ENCODE measurements at regions not wholly inside any gene's neighbourhood (a gene's known extent, or its start where the extent isn't known, plus 50 kb on each side); places are given as distances from the start of the nearest gene placed in this dataset.
"Not testable (repeated sequence)": the region's sequence is repeated elsewhere in the genome, so short reads cannot be mapped to it uniquely, and the experiment has no call there.

DNA sequence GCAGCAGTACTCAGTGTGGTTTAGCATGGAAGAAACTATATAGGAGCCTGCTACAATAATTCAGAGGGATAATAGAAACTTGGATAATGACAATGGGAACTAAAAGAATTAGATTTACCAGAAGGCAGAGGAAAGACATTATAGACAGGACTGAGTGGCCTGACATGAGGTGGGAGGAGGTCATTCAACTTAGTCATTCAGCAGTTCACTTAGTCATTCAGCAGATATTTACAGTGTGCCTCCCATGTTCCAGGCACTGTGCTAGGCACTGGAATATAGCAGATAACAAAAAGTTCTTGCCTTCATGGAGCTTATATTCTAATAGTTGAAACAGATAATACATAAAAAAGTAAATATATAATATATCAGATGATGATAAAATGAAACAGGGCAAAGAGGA is 110.9 kb upstream of the IKBKE start:
- FAIRE-seq; DNase-seq (ENCODE audit: low read depth); H3K36me3 ChIP-seq (ENCODE audit: control insufficient read depth, insufficient read depth, low read length); H3K27me3 ChIP-seq (ENCODE audit: control insufficient read depth, insufficient read depth, low read length); H3K4me3 ChIP-seq (ENCODE audit: low read depth, low read length): not testable (repeated sequence)

DNA sequence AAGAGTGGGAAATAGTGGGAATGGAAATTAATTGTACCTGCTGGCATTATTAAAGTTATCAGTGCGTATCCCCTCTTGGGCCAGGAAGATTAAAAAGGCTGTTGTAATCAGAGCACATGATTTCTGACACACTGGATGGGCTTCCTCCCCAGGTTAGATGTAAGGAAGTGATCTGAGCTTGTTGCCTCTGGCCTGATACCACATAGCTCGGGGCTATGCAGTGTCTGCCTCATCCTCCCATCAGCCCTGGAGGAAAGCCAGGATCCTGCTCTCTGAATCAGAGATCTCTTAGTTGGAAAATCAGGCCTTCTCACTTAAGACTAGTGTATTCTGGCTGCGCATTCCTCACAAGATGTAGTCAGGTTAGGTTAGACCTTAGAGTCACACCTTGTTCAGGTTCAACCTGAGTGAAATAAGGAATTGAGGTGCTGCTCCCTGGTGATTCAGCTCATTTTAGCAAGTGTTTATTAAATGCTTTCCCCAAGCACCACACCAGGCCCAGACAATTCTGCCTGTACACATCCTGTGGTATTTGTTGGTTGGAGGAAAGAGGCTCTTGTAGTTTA is 108.2 kb upstream of the IKBKE start:
- H3K4me3 ChIP-seq (ENCODE audit: low read depth, low read length); H3K27me3 ChIP-seq (ENCODE audit: control insufficient read depth, insufficient read depth, low read length); DNase-seq (ENCODE audit: low read depth); H3K36me3 ChIP-seq (ENCODE audit: control insufficient read depth, insufficient read depth, low read length); FAIRE-seq: not testable (repeated sequence)

GRCh38 chr1:206362994-206363393 is 107.3 kb upstream of the IKBKE start:
- DNase-seq (ENCODE audit: low read depth); H3K36me3 ChIP-seq (ENCODE audit: control insufficient read depth, insufficient read depth, low read length); FAIRE-seq; H3K4me3 ChIP-seq (ENCODE audit: low read depth, low read length); H3K27me3 ChIP-seq (ENCODE audit: control insufficient read depth, insufficient read depth, low read length): not testable (repeated sequence)

GRCh38 chr1:206365271-206365670 is 105.0 kb upstream of the IKBKE start:
- not testable (repeated sequence) for H3K4me3 ChIP-seq (ENCODE audit: low read depth, low read length); H3K27me3 ChIP-seq (ENCODE audit: control insufficient read depth, insufficient read depth, low read length); FAIRE-seq; DNase-seq (ENCODE audit: low read depth); H3K36me3 ChIP-seq (ENCODE audit: control insufficient read depth, insufficient read depth, low read length)

DNA sequence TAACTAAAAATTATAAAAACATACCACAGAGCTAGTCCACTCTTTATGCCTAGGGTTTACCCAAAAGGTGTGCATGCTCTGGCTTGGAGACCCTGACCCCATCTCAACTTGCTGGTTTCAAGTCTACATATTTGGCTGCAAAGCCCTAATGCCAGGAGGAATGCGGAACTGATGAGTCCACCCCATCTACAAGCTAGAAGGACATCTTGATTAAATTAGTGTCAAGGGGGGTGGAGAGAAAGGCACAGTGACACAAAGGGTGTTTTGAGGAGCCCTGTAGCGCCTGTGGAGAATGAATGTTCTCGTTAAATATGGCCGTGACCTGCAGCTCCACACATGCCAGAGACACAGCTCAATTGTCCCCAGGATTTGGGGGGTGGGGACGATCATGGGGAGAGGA is 104.1 kb upstream of the IKBKE start:
- not testable (repeated sequence) for H3K4me3 ChIP-seq (ENCODE audit: low read depth, low read length); DNase-seq (ENCODE audit: low read depth); H3K36me3 ChIP-seq (ENCODE audit: control insufficient read depth, insufficient read depth, low read length); H3K27me3 ChIP-seq (ENCODE audit: control insufficient read depth, insufficient read depth, low read length); FAIRE-seq

DNA sequence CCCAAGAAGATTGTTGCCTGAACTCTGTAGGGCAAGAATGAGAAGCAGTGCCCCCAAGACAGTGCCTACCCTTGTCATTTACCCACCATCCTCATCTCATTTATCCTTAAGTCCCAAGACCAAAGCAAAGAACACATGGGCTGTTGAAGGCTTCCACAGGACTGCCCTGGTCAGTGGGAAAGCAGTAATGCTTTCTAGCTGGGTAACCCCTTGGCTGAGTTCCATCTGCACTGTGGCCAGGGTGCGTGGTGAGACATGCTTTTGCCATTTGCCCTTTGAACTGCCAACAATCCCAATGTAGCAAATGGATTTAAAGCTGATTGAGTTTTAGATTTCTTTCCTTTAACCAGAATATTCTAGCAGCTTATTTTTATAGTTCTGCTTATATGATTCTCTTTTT is 103.5 kb upstream of the IKBKE start:
- FAIRE-seq; H3K4me3 ChIP-seq (ENCODE audit: low read depth, low read length); H3K27me3 ChIP-seq (ENCODE audit: control insufficient read depth, insufficient read depth, low read length); DNase-seq (ENCODE audit: low read depth); H3K36me3 ChIP-seq (ENCODE audit: control insufficient read depth, insufficient read depth, low read length): not testable (repeated sequence)

GRCh38 chr1:206367955-206368622 is 102.2 kb upstream of the IKBKE start:
- DNase-seq (ENCODE audit: low read depth); H3K4me3 ChIP-seq (ENCODE audit: low read depth, low read length); H3K27me3 ChIP-seq (ENCODE audit: control insufficient read depth, insufficient read depth, low read length); H3K36me3 ChIP-seq (ENCODE audit: control insufficient read depth, insufficient read depth, low read length); FAIRE-seq: not testable (repeated sequence)

DNA sequence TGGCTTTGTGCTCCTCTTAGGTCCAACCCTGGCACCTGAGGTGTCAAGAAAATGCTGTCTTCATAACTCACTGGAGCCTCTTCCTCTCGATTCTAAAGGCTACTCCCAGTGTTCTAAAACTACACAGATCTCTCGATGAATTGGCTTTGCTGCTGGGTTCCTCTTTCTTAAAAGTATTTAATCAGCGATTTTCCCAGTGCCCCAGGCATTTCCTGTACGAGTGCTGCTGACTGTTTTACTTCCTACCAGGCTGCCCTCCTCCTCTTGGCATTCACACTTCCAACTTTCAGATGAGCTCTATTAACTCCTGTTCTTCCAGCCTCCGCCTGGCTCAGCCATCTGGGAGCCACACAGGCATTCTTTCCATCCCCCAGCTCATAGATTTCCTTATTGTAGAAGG is 95.6 kb upstream of the IKBKE start:
- not testable (repeated sequence) for H3K27me3 ChIP-seq (ENCODE audit: control insufficient read depth, insufficient read depth, low read length); FAIRE-seq; H3K4me3 ChIP-seq (ENCODE audit: low read depth, low read length); H3K36me3 ChIP-seq (ENCODE audit: control insufficient read depth, insufficient read depth, low read length); DNase-seq (ENCODE audit: low read depth)

- not testable (repeated sequence) for H3K27me3 ChIP-seq (ENCODE audit: control insufficient read depth, insufficient read depth, low read length); FAIRE-seq
These were observed 94.7 kb upstream of the IKBKE start for GRCh38 chr1:206375552-206375951.

DNA sequence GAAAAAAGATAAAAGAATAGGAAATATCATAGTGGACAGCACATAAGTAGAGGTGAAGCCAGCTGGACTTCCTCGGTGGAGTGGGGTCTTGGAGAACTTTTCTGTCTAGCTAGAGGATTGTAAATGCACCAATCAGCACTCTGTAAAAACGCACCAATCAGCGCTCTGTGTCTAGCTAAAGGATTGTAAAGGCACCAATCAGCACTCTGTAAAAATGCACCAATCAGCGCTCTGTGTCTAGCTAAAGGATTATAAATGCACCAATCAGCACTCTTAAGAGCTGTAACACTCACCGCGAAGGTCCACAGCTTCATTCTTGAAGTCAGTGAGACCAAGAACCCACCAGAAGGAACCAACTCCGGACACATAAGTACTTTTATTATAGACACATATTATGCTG is 91.8 kb upstream of the IKBKE start:
- DNase-seq (ENCODE audit: low read depth); H3K36me3 ChIP-seq (ENCODE audit: control insufficient read depth, insufficient read depth, low read length); H3K4me3 ChIP-seq (ENCODE audit: low read depth, low read length); FAIRE-seq; H3K27me3 ChIP-seq (ENCODE audit: control insufficient read depth, insufficient read depth, low read length): not testable (repeated sequence)

More at GRCh38 chr1:206375552-206375951, 94.7 kb upstream of the IKBKE start:
- H3K4me3 ChIP-seq (ENCODE audit: low read depth, low read length); H3K36me3 ChIP-seq (ENCODE audit: control insufficient read depth, insufficient read depth, low read length); DNase-seq (ENCODE audit: low read depth): not testable (repeated sequence)

- not testable (repeated sequence) for H3K4me3 ChIP-seq (ENCODE audit: low read depth, low read length); DNase-seq (ENCODE audit: low read depth); H3K27me3 ChIP-seq (ENCODE audit: control insufficient read depth, insufficient read depth, low read length); FAIRE-seq; H3K36me3 ChIP-seq (ENCODE audit: control insufficient read depth, insufficient read depth, low read length)
These were observed 91.0 kb upstream of the IKBKE start for GRCh38 chr1:206379245-206379644.

- H3K36me3 ChIP-seq (ENCODE audit: control insufficient read depth, insufficient read depth, low read length); DNase-seq (ENCODE audit: low read depth); H3K4me3 ChIP-seq (ENCODE audit: low read depth, low read length); FAIRE-seq; H3K27me3 ChIP-seq (ENCODE audit: control insufficient read depth, insufficient read depth, low read length): not testable (repeated sequence)
These were observed 90.0 kb upstream of the IKBKE start for GRCh38 chr1:206380163-206380790.

GRCh38 chr1:206380791-206381610 is 89.3 kb upstream of the IKBKE start:
- H3K4me3 ChIP-seq (ENCODE audit: low read depth, low read length); H3K36me3 ChIP-seq (ENCODE audit: control insufficient read depth, insufficient read depth, low read length); H3K27me3 ChIP-seq (ENCODE audit: control insufficient read depth, insufficient read depth, low read length); FAIRE-seq: not testable (repeated sequence)
- DNase-seq (ENCODE audit: low read depth): peak; percentile 4
